ENCODE measurements at regions not wholly inside any gene's neighbourhood (a gene's known extent, or its start where the extent isn't known, plus 50 kb on each side); places are given as distances from the start of the nearest gene placed in this dataset.

- Histone ChIP-seq H3K36me3 (ENCODE audit: insufficient read depth, low read length) (no peaks in the 10 kb centered on the region), H4K20me1 (ENCODE audit: insufficient read depth, low read length, poor library complexity, severe bottlenecking) (no peaks in the 10 kb centered on the region), H3K9me3 (ENCODE audit: insufficient read depth, low read depth, low read length) (no peaks in the 10 kb centered on the region), H3K9ac (ENCODE audit: low read depth, low read length, poor library complexity, severe bottlenecking) (no peak overlapping the region), H2AFZ (ENCODE audit: low read length) (no peak overlapping the region), H3K27me3 (ENCODE audit: insufficient read depth, low read length, poor library complexity, severe bottlenecking) (no peaks in the 10 kb centered on the region), H3K4me3 (ENCODE audit: low read length, poor library complexity, severe bottlenecking) (no peak overlapping the region), H3K79me2 (ENCODE audit: insufficient read depth, low read length) (no peaks in the 10 kb centered on the region), H3K4me2 (ENCODE audit: low read depth, low read length, poor library complexity, severe bottlenecking) (no peak overlapping the region), H3F3A (ENCODE audit: low read depth) (no peaks in the 10 kb centered on the region), H3K4me1 (ENCODE audit: insufficient read depth, low read length, poor library complexity, severe bottlenecking) (peaks cover 5% of the 10 kb centered on the region), H3K9me2 (replicated peaks; ENCODE audit: low read depth, low read length) (no peaks in the 10 kb centered on the region)
- TF ChIP-seq CTCF (conservative IDR thresholded peaks at IDR 0.05; ENCODE audit: low read length) (no peak), EZH2phosphoT487 (IDR thresholded peaks at IDR 0.05; ENCODE audit: borderline replicate concordance) (no peak)
Observed at GRCh38 chr9:79383096-79383495, 188.7 kb upstream of the TLE4 start.

- Histone ChIP-seq H3K4me3 (ENCODE audit: low read length, poor library complexity, severe bottlenecking) (no peak overlapping the region), H3K9me3 (ENCODE audit: insufficient read depth, low read depth, low read length) (no peaks in the 10 kb centered on the region), H3K9me2 (replicated peaks; ENCODE audit: low read depth, low read length) (no peaks in the 10 kb centered on the region), H3K4me1 (ENCODE audit: insufficient read depth, low read length, poor library complexity, severe bottlenecking) (peaks cover 11% of the 10 kb centered on the region), H3K9ac (ENCODE audit: low read depth, low read length, poor library complexity, severe bottlenecking) (no peak overlapping the region), H3F3A (ENCODE audit: low read depth) (no peaks in the 10 kb centered on the region), H3K4me2 (ENCODE audit: low read depth, low read length, poor library complexity, severe bottlenecking) (no peak overlapping the region), H3K27me3 (ENCODE audit: insufficient read depth, low read length, poor library complexity, severe bottlenecking) (no peaks in the 10 kb centered on the region), H4K20me1 (ENCODE audit: insufficient read depth, low read length, poor library complexity, severe bottlenecking) (no peaks in the 10 kb centered on the region), H3K36me3 (ENCODE audit: insufficient read depth, low read length) (no peaks in the 10 kb centered on the region), H3K79me2 (ENCODE audit: insufficient read depth, low read length) (no peaks in the 10 kb centered on the region), H2AFZ (ENCODE audit: low read length) (no peak overlapping the region)
- TF ChIP-seq EZH2phosphoT487 (IDR thresholded peaks at IDR 0.05; ENCODE audit: borderline replicate concordance), result no peak
- no peak for TF ChIP-seq CTCF (conservative IDR thresholded peaks at IDR 0.05; ENCODE audit: low read length)
Observed at GRCh38 chr9:79384091-79384490, 187.7 kb upstream of the TLE4 start.

DNA sequence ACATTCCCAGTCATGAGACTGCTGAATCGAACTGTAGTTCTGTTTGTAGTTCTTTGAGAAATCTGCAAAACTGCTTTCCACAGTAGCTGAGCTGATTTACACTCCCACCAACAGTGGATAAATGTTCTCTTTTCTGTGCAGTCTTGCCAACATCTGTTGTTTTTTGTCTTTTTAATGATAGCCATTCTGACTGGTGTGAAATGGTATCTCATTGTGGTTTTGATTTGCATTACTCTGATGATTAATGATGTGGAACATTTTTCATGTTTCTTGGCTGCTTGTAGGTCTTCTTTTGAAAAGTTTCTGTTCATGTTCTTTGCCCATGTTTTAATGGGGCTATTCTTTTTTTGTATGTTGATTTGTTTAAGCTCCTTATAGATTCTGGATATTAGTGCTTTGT, 187.3 kb upstream of the TLE4 start:
- H3F3A ChIP-seq (ENCODE audit: low read depth), result no peaks in the 10 kb centered on the region
- no peak overlapping the region for H3K4me2 ChIP-seq (ENCODE audit: low read depth, low read length, poor library complexity, severe bottlenecking)

More for the DNA sequence above, 187.3 kb upstream of the TLE4 start:
- no peaks in the 10 kb centered on the region for H3K27me3 ChIP-seq (ENCODE audit: insufficient read depth, low read length, poor library complexity, severe bottlenecking)
- H3K4me1 ChIP-seq (ENCODE audit: insufficient read depth, low read length, poor library complexity, severe bottlenecking), result peaks cover 11% of the 10 kb centered on the region
- no peaks in the 10 kb centered on the region for H3K9me2 ChIP-seq (replicated peaks; ENCODE audit: low read depth, low read length)
- no peak overlapping the region for H3K9ac ChIP-seq (ENCODE audit: low read depth, low read length, poor library complexity, severe bottlenecking)
- H3K9me3 ChIP-seq (ENCODE audit: insufficient read depth, low read depth, low read length), result no peaks in the 10 kb centered on the region
- H3K36me3 ChIP-seq (ENCODE audit: insufficient read depth, low read length), result no peaks in the 10 kb centered on the region
- no peak for TF ChIP-seq CTCF (conservative IDR thresholded peaks at IDR 0.05; ENCODE audit: low read length)
- no peak for TF ChIP-seq EZH2phosphoT487 (IDR thresholded peaks at IDR 0.05; ENCODE audit: borderline replicate concordance)
- no peaks in the 10 kb centered on the region for H3K79me2 ChIP-seq (ENCODE audit: insufficient read depth, low read length)
- H4K20me1 ChIP-seq (ENCODE audit: insufficient read depth, low read length, poor library complexity, severe bottlenecking), result no peaks in the 10 kb centered on the region
- H3K4me3 ChIP-seq (ENCODE audit: low read length, poor library complexity, severe bottlenecking), result no peak overlapping the region
- H2AFZ ChIP-seq (ENCODE audit: low read length), result no peak overlapping the region
